ENCODE measurements at regions not wholly inside any gene's neighbourhood (a gene's known extent, or its start where the extent isn't known, plus 50 kb on each side); places are given as distances from the start of the nearest gene placed in this dataset.

DNA sequence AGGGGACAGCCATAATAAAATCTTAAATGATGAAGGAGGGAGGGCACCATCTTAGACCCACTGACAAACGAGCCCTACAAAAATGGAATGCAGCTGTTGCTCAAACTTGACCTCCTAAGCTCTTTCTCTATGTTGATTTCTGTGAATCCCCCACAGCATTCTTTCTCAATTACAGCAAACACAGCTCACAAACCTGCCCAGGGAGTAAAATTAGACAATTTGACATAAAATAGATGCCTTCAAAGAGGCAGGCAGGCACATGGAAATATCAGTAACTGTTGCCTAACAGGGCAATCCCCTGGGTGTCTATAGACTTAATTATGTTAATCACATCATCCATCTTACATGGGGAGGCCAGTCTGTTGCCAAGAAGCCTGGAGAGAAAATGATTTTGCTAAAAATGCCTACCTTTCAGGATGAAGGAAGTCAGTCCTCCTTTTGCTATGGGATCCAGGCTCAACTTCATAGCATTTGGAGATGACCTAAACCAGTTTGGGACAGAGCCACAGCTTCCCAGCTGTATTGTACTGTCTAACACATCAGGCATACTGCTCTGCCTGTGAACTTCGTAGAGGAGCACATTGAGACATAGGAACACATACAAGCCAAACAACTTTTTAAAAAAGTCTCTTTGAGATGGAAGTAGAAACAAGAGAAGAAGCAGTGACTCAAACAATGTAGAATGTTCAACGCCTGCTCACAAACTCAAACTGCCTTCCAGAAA, 1177.4 kb downstream of the SORCS1 start:
- TF ChIP-seq CTCF (IDR thresholded peaks at IDR 0.05; ENCODE audit: low read depth, low read length, poor library complexity, severe bottlenecking) = no peak
- TF ChIP-seq EZH2phosphoT487 (IDR thresholded peaks at IDR 0.05; ENCODE audit: borderline replicate concordance, low read length) = no peak
